KG1 (cell line): ENCODE measurements at regions not wholly inside any gene's neighbourhood (a gene's known extent, or its start where the extent isn't known, plus 50 kb on each side); places are given as distances from the start of the nearest gene placed in this dataset.

Experiments used
- DNase-seq: peaks from one replicate; lab custom pipeline; 2025; lab: John Stamatoyannopoulos, UW

DNA sequence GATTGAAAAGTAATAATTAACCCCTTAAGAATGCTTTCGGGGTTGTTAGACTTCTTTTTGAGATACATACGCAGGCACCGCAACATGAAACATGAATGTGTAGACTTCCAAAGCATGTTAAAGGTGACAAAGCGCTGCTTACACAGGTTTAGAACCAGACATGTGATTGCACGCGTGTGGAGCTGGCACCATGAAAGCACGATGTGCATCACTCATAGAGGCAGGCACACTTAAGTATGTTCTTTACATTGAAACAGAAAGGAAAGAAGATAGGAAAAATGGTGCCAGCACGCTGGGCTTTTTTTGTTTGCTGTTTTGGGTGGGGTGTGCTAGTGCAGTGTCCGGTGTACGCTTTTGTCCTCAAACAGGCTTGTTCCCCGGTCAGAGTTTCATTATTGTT lies 83.6 kb upstream of the PPARA start:
- DNase-seq, result peak; percentile 79

DNA sequence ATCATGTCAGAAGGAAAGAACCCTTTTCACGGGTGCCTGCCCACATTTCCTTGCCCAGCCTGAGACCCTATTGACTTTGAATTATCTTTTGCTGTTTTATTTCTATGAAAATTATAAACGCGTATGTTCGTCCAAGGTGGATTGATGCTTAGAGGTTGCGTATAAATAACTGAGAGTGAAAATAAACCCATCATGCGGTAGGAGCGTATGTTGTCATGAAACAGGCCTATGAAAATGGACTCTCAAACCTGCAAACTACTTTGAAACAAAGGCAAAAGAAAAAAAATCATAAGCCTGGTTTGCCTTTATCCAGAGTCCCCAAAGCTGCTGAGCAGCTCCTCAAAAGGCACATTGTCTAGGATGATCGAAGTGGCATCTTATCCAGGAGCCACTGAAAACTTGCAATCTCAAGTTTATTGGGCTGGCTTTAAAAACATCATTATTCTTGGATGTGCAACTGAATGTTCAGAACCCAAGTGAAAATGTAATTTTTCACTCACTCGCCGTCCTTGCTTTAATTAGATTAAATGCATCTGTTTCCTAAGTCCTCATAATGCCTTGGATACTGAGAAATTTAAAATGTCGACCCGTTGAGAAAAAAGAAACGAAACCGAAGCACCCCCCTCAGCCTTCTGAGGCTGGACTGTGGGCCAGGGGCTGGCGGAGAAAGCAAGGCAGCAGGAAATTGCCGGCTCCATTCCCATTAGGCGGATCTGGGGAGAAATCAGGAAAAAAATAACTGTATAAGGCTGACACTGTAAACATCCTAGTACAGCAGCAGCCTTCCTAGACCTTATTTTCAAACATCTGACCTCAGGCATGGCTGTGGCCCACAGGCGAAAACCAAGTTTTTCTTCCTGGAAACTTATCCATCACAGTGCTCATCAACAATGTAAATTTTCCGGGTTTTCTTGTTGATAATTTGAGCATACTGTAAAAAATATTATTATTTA lies 82.9 kb upstream of the PPARA start:
- DNase-seq, result peak; percentile 79

DNA sequence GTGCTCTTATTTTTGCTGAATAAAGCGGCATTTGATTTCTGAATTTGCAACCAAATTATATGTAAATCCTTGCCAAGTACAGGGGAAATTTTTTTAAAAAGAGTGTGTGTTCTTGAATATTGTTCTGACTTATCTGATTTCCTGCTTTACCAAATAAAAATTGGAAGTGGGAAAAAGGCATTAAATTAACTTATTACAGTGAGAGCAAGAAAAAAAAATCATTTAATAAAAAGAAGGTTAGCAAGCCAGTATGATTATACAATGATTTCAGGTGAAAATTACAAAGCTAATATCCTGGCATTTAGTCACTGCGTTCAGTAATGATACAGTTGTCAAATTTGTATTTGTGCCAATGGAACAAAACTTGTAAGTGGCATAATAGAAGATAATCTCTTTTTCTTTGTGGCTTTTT lies 82.1 kb upstream of the PPARA start:
- DNase-seq, result no peak

DNA sequence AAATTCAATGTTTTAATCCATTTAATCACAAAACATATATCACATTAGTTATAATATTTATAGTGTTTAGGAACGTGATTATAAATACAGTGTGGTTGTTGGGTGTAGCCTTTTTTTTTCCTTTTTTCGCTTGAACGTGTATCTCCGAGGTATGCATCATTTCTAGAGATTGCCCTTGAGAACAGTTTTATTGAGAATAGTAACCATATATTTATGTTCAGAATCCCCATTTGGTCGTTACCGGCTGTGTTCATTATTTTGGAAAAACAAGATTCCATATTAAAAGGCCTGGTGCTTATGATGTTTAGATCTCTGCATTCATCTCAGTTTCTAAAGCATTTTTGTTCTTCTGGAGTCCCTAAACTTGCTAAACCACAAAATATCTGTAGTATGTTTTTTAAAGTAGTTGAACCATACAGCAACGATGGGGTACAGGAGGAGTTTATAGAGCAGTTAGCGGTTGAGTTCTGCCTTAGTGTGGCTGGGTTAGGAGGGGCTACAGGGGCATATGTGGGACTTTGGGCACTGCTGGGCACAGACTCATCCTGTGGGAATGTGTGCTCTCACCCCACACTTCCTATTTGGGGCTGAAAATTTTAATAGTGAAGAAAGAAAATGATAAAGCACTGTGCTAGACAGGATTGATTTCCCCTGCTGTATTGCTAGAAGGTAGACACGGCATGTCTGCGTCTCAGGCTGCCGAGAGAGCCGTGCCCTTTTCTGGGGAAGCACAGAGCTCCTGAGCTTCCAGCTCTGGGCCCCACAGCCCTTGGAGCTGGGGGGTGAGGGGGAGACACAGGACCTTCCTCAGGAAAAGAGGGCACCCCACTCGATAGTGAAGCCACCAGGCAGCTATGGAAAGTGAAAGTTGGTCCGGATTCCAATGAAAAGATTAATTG lies 81.5 kb upstream of the PPARA start:
- peak; percentile 54 for DNase-seq

DNA sequence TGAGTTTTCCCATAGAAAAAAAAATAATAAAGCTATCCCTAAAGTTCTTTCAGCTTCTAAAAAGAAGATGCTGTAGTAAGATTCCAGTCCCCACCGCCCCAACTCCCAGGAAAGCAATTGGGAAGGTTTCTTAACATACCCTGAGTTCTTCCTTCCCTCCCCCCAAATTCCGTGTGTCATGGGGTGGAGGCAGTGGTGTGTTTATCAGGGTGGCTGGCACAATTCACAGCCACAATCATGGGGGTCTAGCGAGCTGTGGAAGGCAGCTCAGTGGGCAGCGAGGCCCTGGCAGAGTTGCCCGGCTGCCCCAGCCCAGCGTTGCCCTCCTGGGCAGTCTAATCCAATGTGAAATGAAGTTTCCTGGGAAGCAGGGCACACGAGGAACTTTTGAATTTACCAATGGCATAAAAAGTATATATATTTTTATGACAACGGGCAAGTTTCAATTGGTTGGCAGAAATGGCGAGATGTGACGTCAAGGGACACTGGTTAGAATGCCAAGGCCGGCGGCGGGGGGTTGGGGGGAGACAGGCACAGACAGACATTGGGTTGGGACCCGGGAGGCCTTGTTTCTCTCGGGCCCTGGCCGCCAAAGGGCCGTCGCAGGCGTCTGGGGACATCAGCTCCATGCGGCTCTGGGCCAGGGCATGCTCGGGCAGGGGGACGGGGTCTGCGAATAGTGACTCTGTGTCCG lies 80.7 kb upstream of the PPARA start:
- peak; percentile 83 for DNase-seq

DNA sequence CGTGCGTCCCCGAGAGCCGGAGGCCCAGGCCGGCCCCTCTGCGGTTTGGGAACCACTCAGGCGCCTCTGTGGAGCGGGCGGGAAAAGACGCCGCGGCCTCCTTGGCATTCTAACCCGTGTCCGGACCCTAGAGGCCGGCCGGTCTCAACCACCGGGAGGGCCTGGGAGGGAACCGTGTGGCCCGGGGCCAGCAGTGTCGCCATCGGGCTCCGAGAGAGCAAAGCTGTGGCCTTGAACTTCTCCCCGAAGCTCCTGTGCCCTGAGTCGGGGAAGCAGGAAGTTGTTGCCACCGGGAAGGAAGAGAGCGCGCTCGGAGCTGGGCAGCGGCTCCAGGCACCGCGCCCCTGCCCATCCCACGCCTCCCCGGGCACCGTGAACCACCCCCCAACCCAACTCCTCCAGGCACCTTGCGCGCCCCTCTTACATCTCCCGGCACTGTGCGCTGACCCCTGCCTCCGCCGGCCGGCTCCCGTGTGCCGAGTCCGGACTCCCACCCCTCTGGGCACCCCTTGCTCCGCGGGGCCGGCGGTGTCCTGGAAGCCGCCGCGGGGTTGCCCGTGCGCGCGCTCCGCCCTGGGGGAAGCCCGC lies 80.0 kb upstream of the PPARA start:
- no peak for DNase-seq

DNA sequence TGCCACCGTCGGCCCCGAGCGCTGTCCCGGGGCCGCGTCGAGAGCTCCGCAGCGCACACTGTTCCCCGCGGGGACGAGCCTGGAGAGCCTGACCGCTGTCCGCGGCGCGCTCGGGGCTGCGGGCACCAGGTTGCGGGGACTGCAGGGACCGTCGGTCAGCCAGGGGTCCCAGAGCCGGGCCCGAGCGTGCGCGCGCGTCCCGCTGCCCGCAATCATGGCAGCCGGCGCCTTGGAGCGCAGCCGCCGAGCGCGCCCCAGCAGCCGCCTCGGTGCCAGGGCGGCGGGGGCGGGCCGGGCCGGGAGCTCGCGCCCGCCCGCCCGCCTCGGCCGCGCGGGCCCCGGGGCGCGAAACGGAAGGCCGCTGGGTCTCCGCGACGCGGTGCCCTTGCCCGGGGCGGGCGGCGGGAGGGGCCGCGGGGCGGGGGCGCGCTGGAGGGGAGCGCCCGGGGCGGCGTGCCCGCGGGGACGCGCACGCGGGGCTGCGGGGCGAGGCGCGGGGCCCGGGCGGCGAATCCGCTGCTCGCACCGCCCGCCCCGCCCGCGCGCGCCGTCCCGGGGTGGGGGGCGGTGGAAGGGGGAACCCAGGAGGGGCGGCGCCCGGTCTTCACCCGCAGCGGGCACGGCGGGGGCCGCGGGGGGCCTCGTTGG lies 79.4 kb upstream of the PPARA start:
- peak; percentile 89 for DNase-seq

DNA sequence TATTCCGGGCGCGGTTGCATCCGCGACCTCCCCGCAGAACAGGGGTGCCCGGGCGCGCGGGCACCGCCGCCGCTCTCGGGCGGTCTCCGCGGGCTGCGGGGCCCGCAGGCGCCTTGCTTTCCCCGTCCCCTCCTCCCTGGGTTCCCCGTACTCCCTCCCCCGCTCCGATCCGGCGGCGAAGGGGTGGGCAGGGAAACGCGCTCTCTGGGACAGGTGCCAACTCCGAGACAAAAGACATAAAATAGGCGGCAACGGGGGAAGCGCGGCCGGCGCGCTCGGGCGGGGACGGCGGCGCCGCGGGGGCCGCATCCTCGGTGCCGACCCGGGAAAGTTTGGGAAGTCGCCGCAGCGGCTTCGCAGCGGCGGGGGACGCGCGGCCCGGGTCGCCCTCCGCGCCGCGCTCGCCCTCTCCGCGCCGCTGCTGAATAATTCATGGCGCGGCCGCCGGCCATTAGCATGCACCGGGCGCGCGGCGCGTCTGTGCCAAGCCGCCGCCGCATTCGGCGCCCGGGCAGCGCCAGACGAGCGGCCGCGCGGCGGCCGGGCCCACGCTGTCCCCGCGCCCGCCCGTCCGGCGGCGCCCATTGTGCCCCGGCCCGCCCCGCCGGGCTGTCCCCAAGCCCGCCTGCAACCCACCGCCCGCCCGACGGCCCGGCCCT lies 78.7 kb upstream of the PPARA start:
- peak; percentile 89 for DNase-seq

DNA sequence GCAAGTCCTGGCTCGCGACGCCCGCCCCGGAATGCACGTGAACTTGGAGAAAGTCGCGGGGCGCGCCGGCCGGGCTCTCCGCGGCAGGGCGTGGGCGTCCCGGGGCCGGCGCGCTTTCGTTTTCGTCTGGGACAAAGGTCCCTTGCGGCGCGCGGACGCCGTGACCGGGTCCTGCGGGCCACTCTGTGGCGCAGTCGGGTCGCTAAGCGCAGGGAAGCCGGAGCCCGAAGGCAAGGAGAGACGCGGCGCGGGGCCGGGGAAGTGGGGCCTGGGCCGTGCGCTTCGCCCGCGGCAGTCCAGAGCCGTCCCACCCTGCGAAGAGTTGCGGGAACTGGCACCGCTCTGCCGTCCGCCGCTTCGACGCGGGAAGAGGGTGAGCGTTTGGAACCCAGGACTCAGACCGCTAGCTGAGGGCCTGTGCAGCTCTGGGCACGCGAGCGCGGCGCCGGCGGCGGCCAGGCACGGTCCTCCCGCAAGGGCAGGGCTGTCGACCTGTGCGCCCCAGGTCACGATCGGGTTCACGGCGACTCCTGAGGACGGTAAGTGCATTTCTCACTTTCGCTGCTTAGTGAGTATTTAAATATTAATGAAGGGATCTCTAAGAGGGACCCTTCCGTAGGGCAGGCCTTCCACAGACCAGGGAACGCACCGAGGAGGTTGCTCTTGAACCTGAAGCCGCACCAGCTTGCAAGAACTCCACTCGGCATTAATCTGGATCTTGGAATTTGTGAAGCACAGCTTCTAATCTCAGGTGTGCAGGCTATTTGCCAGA lies 78.0 kb upstream of the PPARA start:
- DNase-seq, result no peak

DNA sequence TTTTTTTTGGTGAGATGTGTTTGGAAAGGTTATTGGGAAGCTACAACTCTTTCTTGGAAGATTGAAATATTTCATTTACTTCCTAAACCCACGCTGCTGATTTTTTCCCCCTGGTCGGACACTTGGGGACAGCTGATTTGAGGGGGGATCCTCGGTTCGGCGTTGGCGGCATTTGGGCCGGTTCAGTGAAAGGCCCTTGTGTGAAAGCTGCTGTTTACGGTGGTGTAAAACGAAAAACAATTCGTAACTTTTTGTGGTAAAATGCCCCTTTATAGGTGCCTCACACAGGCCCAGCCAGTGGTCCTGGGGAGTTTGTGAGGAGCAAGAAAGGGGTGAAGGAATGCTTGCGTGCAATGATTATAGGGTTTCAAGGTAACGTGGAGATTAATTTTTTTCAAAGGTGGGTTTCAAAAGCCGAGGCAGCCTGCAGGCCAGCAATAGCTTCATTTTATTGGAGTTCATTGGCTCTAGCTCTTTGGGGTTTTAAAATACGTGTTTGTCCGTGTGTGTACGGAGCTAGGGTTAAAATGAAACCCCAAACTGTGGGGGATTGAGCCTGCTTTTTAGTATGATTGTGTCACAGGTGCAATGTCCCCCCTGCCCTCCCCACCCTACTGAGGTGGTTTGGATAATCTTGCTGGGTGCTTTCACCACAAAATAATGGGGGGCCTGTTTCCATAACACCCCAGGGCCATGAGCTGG lies 77.2 kb upstream of the PPARA start:
- no peak for DNase-seq

DNA sequence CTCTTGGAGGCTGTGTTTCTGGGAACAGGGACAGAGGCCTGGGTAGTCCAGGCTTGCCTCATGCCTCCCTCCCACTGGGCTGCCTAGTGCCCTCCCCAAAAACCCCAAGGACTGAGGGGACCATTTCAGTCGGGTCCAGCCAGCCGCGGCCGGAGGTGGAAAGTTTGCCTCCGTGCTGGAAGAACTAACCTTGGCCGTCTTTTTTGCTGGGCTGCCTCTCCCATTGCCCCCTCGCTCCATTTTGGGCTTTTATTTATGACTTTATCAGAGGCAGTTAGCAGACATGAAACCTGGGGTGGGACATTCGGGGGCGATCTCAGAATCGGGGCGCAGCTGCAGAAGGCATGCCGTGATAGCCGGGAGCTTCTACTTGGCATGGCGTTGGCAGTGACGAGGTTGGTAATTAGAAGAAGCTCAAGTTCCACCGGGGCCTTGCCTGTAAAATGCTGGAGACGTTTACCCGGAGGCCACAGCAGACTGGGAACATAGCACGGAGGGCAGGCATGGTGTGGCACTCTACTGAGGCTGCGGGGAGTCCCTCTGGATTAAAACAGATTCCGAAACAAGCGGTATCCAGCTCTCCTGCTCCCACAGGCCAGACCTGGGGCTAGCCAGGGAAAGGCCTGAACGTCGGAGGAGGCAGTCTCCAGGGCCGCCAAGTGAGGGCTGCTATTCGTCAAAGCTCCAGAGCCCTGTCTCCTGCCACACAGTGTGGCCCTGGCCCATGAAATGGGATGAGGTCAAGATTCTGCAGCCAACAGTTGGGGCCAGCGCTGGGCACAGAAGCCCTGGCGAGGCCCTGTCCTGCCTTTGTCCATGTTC lies 76.4 kb upstream of the PPARA start:
- DNase-seq, result no peak

DNA sequence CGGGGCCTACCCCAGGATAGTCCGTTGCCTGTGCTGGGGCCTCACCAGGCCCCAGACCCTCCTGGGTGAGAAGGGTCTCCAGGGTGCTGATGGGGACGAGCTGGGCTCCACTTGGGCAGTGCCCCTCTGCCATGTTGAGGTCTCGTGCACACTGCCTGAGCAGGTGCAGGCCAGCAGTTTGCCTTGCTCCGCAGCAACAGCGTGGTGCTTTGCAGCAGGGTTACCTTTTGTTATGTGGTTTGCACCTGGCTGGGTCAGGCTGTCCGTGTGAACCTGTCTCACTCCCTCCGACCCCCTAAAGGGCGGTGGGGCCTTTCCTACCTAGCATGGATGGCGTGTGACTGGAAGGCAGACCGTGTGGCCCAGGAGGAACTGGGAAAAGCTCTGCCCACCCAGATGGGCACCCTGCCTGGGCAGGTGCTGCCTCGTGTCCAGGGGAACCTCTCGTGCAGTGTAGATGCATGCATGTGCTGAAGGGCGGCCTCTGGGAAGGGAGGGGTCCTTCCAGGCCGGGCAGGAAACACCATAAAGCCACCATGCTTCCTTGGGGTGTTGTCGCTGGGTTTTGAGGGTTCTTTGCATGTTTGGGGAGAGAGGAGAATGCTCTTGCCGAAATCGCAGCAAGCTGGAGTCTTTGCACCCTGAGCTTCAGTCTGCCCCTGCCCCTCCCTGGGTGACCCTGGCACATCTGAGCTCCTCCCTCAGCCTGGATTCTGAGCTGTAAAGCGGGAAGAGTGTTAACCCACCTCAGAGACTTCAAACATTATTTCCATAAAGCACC lies 75.4 kb upstream of the PPARA start:
- DNase-seq, result no peak

DNA sequence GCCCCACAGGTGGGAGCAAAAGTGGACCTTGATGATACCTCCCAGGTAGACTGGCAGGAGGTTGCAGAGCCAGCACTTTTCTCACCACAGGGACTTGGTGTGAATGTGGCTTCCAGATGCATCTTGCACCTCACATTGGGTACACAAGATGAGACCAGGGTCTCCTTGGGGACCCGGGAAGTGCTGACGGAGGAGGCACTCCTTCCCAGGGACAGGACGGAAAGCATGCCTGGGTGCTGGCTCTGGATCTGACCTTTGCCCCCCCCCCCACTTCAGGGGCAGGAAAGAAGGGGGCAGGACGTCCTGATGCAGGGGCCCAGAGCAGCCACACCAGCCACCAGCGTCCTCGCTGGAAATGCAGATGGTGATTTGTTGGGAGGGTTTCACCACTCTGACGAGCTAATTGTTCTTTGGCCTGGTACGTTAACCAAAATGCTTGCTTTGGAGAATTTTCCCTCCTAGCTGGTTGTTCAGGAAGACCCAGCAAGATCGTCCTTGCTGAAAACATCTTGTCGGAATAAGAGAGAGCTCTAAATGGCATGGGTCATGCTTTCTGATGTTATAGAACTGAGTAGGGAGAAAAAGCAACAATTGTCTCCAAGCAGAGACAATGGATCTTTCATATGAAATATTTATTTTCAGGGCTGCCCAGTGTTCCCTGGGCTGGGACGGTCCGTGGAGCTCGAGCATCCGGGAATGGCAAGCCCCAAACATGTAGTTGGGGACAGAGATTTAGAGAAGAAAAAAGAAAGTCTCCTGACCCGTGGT lies 74.4 kb upstream of the PPARA start:
- no peak for DNase-seq

DNA sequence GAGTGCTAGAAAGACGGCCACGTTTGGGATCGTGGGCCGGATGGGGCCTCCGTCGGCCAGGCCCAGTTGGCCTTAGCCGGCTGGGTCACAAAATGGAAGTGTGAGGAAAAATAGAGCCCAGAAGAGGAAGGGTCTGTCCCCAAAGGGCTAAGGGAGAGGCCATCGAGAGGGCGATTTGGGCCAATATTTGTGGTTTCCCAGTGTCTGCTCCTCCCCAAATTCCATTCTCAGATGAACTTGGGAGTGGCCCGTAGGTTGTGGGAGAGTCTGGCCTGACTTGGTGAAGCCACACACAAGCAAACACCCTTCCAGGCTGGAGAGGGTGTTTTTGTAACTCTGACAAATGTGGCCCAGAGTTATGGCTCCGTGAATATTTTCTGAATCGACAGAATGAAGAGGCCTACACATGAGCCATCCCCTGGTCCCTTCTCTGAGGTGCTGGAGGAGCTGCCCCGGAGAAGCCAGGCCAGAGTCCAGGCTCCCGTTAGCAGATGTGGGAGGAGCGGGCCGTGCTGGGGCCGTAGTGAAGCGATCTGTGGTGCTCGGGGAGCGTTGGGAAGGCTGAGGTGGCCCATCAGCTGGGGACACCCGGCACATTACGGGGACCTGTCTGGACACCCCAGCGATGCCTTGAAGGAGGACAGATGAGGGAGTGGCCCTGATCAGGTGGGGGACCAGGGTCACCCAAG lies 73.5 kb upstream of the PPARA start:
- DNase-seq, result no peak

DNA sequence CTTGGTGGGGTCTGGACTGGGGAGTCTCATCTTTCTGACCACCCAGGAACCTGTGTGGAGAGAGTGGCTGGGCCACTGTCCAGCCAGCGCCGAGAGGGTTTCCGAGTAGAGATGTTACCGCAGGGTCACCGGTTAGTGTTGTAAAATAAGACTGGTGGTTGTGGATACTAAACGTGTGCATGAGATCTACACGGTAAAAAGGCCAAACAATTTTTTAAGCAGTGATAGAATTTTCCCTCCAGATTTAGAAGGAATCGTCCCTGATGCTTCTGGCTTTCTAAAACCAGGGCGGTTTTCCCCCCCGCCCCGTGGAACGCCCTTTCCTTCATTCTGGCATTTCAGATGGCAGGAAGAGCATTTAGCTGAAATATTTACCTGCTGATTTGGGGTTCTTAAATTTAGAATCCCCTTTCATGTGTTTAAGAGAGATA lies 72.6 kb upstream of the PPARA start:
- DNase-seq, result no peak
